CD8-positive, alpha-beta memory T cell (primary cell): ENCODE measurements at regions not wholly inside any gene's neighbourhood (a gene's known extent, or its start where the extent isn't known, plus 50 kb on each side); places are given as distances from the start of the nearest gene placed in this dataset.

Source experiments
- CTCF ChIA-PET: fragments of 350-600 bp; sonication (Branson Sonifier 250); formaldehyde crosslinking; loops from one replicate; lab custom pipeline; 2021; ENCODE audit warnings: antibody characterized with exemption; lab: Charles Lee
- POLR2A ChIA-PET: fragments of 350-600 bp; sonication (Branson Sonifier 250); formaldehyde crosslinking; loops from one replicate; lab custom pipeline; 2021; ENCODE audit warnings: antibody characterized with exemption; lab: Charles Lee
- DNase-seq, 5 donors: peaks; one replicate each; pipeline versions ENCODE4 v3.0.0 to v3.0.0-alpha.2; 2020 to 2022; ENCODE audit warnings: mixed read lengths in 1 of 5
- H3K27ac ChIP-seq: one replicate; pipeline ENCODE4 v1.7.0; 2013; ENCODE audit warnings: low read depth, mild to moderate bottlenecking, low read length, moderate library complexity
- H3K27me3 ChIP-seq: 2 replicates; pipeline ENCODE4 v1.7.0; 2013; ENCODE audit warnings: low read length, mild to moderate bottlenecking; ENCODE audit not compliant: insufficient read depth, poor library complexity, severe bottlenecking
- H3K36me3 ChIP-seq: 2 replicates; pipeline ENCODE4 v1.7.0; 2013; ENCODE audit warnings: mild to moderate bottlenecking, low read length, moderate library complexity; ENCODE audit not compliant: insufficient read depth
- H3K4me1 ChIP-seq: 2 replicates; pipeline ENCODE4 v1.7.0; 2013; ENCODE audit warnings: mild to moderate bottlenecking, low read length, moderate library complexity; ENCODE audit not compliant: insufficient read depth
- H3K4me3 ChIP-seq: 2 replicates; pipeline ENCODE4 v1.7.0; 2013; ENCODE audit warnings: mild to moderate bottlenecking, low read length
- H3K9me3 ChIP-seq: 2 replicates; pipeline ENCODE4 v1.7.0; 2013; ENCODE audit warnings: mild to moderate bottlenecking, low read length
- H3K27ac Mint-ChIP-seq, 8 donors: one replicate each; pipeline ENCODE4 v1.8.0; 2020 to 2021; ENCODE audit warnings: mixed read lengths in 8 of 8, mild to moderate bottlenecking in 6 of 8, inconsistent platforms in 3 of 8, moderate library complexity in 3 of 8
- H3K27me3 Mint-ChIP-seq, 2 donors: one replicate each; pipeline ENCODE4 v1.8.0; 2020 to 2021; ENCODE audit warnings: mixed read lengths in 2 of 2, mild to moderate bottlenecking in 1 of 2, moderate library complexity in 1 of 2
- H3K36me3 Mint-ChIP-seq, 3 donors: one replicate each; pipeline ENCODE4 v1.8.0; 2020 to 2021; ENCODE audit warnings: mixed read lengths in 3 of 3, inconsistent platforms in 1 of 3, mild to moderate bottlenecking in 1 of 3
- H3K4me1 Mint-ChIP-seq, 3 donors: one replicate each; pipeline ENCODE4 v1.8.0; 2020 to 2021; ENCODE audit warnings: mixed read lengths in 3 of 3, inconsistent platforms in 1 of 3, mild to moderate bottlenecking in 1 of 3
- H3K4me3 Mint-ChIP-seq, 7 donors: one replicate each; pipeline ENCODE4 v1.8.0; 2020 to 2021; ENCODE audit warnings: mixed read lengths in 7 of 7, mild to moderate bottlenecking in 6 of 7, moderate library complexity in 4 of 7, inconsistent platforms in 2 of 7
- H3K9me3 Mint-ChIP-seq, 5 donors: one replicate each; pipeline ENCODE4 v1.8.0; 2020 to 2022; ENCODE audit warnings: mixed read lengths in 5 of 5, mild to moderate bottlenecking in 3 of 5, moderate library complexity in 2 of 5, inconsistent platforms in 1 of 5

DNA sequence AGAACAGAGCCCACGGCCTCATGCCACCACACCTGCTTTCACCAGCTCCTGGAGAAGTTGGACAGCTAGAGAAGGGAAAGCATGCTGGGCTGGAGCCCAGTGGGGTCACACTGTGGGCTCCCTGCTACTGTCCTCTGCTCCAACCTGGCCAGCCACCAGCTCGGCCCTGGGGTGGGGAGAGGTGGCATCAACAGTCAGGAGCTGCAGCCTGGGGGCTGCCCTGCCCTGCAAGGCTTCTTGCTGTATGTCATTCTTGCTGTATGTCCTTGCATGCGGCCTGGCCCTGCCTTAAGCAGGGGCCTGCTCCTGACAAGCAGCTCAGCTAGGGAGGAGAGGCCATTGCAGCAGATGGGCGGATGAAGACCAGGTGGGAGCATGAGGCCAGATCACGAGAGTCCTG is 50.7 kb upstream of the CCL2 start:
- H3K27me3 Mint-ChIP-seq = peaks cover 8 to 16% of the 10 kb centered on the region in 2 donors
- Histone ChIP-seq H3K36me3 (no peaks in the 10 kb centered on the region), H3K4me1 (no peaks in the 10 kb centered on the region), H3K27ac (no peak overlapping the region), H3K27me3 (no peaks in the 10 kb centered on the region), H3K9me3 (no peaks in the 10 kb centered on the region), H3K4me3 (no peak overlapping the region)
- POLR2A ChIA-PET = no interaction called here
- CTCF ChIA-PET = no interaction called here
- H3K9me3 Mint-ChIP-seq = no peaks in the 10 kb centered on the region
- no peak overlapping the region for H3K4me3 Mint-ChIP-seq
- H3K36me3 Mint-ChIP-seq = no peaks in the 10 kb centered on the region
- H3K27ac Mint-ChIP-seq = no peak overlapping the region
- no peak for DNase-seq
- peaks cover 0 to 6% (median 4%) of the 10 kb centered on the region in 3 donors for H3K4me1 Mint-ChIP-seq
